NB4 (cell line): ENCODE measurements at regions not wholly inside any gene's neighbourhood (a gene's known extent, or its start where the extent isn't known, plus 50 kb on each side); places are given as distances from the start of the nearest gene placed in this dataset.
A peak's percentile ranks its signal among the peaks of the same experiment; 100 is the strongest.
"Not testable (repeated sequence)": the region's sequence is repeated elsewhere in the genome, so short reads cannot be mapped to it uniquely, and the experiment has no call there.

Experiments
- POLR2A ChIP-seq: IDR thresholded peaks from 2 replicates; pipeline ENCODE4 v1.6.1; 2011; ENCODE audit warnings: mild to moderate bottlenecking; ENCODE audit not compliant: insufficient read length; ENCODE audit errors: extremely low read depth
- TF ChIP-seq, protein P1 (sequence below): IDR thresholded peaks from one replicate; pipeline ENCODE4 v1.5.1; 2012; ENCODE audit warnings: low read depth, low read length

DNA sequence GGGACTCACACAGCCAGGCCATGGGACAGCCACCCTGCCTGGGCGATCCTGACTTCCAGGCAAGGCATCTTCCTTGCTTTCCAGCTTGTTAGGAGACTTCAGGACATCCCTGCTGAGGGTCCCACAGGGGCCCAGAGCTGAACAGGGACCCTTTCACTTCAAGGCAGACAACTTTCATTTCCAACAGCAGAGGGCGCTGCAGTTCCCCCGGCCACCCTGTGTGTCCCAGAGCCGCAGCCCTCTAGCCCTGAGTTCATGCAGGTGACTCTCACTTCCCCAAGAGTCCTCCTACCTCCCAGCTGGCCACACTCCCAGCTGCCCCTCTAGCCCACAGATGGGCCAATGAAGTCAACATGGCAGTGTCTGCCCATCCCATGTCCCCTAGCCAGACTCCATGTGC is 1556.0 kb downstream of the FOXD4L5 start:
- TF ChIP-seq POLR2A: not testable (repeated sequence)
- TF ChIP-seq, protein P1, sequence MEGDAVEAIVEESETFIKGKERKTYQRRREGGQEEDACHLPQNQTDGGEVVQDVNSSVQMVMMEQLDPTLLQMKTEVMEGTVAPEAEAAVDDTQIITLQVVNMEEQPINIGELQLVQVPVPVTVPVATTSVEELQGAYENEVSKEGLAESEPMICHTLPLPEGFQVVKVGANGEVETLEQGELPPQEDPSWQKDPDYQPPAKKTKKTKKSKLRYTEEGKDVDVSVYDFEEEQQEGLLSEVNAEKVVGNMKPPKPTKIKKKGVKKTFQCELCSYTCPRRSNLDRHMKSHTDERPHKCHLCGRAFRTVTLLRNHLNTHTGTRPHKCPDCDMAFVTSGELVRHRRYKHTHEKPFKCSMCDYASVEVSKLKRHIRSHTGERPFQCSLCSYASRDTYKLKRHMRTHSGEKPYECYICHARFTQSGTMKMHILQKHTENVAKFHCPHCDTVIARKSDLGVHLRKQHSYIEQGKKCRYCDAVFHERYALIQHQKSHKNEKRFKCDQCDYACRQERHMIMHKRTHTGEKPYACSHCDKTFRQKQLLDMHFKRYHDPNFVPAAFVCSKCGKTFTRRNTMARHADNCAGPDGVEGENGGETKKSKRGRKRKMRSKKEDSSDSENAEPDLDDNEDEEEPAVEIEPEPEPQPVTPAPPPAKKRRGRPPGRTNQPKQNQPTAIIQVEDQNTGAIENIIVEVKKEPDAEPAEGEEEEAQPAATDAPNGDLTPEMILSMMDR: peak; percentile 36
